IMR-90 (cell line): ENCODE measurements at regions not wholly inside any gene's neighbourhood (a gene's known extent, or its start where the extent isn't known, plus 50 kb on each side); places are given as distances from the start of the nearest gene placed in this dataset.

Experiments
- CTCF ChIP-seq: conservative IDR thresholded peaks from 2 replicates; pipeline ENCODE4 v1.5.1; 2012; ENCODE audit warnings: mild to moderate bottlenecking, low read depth, low read length, improper control_type of control experiment
- POLR2A ChIP-seq: IDR thresholded peaks from 2 replicates; pipeline ENCODE4 v1.6.1; 2012; ENCODE audit warnings: mild to moderate bottlenecking, low read depth, low read length
- RAD21 ChIP-seq: IDR thresholded peaks from 2 replicates; pipeline ENCODE4 v1.6.1; 2012; ENCODE audit warnings: low read length, improper control_type of control experiment
- RFX5 ChIP-seq: IDR thresholded peaks from 2 replicates; pipeline ENCODE4 v1.8.0; 2012; ENCODE audit warnings: low read depth, mild to moderate bottlenecking, low read length, moderate library complexity
- TF ChIP-seq, protein P1 (sequence below): fragments of 150-350 bp; IDR thresholded peaks from 2 replicates; pipeline ENCODE4 v1.6.1; 2017; ENCODE audit warnings: mild to moderate bottlenecking, antibody characterized with exemption, low read length, low read depth

DNA sequence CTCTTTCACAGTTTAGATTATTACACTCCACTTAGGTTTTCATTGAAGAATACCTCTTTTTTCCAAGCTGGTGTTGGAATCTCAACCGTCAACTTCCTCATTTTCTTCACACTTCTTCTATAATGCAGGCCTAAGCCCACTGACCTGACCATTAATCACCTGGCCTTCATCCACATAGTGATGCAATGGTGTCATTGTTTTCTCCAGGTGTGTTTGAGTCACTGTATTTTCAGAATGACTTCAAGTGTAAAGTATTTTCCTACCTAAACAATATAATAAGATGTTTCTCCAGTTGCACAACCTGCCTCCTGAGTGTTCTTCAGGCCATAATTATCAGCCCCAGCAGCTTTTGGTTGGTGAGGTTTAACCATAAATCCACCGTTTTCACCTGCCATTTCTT is 1675.1 kb downstream of the TP53TG3F start:
- TF ChIP-seq POLR2A (no peak), CTCF (no peak), RFX5 (no peak), RAD21 (no peak)
- TF ChIP-seq, protein P1, sequence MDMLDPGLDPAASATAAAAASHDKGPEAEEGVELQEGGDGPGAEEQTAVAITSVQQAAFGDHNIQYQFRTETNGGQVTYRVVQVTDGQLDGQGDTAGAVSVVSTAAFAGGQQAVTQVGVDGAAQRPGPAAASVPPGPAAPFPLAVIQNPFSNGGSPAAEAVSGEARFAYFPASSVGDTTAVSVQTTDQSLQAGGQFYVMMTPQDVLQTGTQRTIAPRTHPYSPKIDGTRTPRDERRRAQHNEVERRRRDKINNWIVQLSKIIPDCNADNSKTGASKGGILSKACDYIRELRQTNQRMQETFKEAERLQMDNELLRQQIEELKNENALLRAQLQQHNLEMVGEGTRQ, result no peak
